Cardiac muscle cell (in vitro differentiated cells and primary cell): ENCODE measurements at regions not wholly inside any gene's neighbourhood (a gene's known extent, or its start where the extent isn't known, plus 50 kb on each side); places are given as distances from the start of the nearest gene placed in this dataset.

Experiments used
- DNase-seq, 2 donors: peaks; one replicate each; pipeline versions ENCODE4 v3.0.0 to v3.0.0-alpha.2; 2010 to 2017; ENCODE audit warnings: low read depth in 1 of 2, low spot score in 1 of 2
- H3K27ac ChIP-seq: fragments of 200-600 bp; sonication (generic); 2 replicates; pipeline ENCODE4 v1.5.1; 2016
- H3K27me3 ChIP-seq: fragments of 200-600 bp; sonication (generic); 2 replicates; pipeline ENCODE4 v1.6.0; 2016; ENCODE audit warnings: control low read depth
- H3K36me3 ChIP-seq: fragments of 200-600 bp; sonication (generic); 2 replicates; pipeline ENCODE4 v1.5.1; 2016; ENCODE audit warnings: control low read depth
- H3K4me1 ChIP-seq: fragments of 200-600 bp; sonication (generic); 2 replicates; pipeline ENCODE4 v1.8.1; 2017; ENCODE audit warnings: low read depth, mild to moderate bottlenecking, mixed run types
- H3K4me3 ChIP-seq: fragments of 200-600 bp; sonication (generic); 2 replicates; pipeline ENCODE4 v1.5.1; 2016; ENCODE audit warnings: mild to moderate bottlenecking
- H3K9me3 ChIP-seq: fragments of 200-600 bp; sonication (generic); 2 replicates; pipeline ENCODE4 v1.5.1; 2017; ENCODE audit warnings: low read depth, mild to moderate bottlenecking, control low read depth
- TF ChIP-seq, protein P1 (sequence below): IDR thresholded peaks from 2 replicates; pipeline ENCODE4 v1.5.1; 2012; ENCODE audit warnings: low read depth, mild to moderate bottlenecking, low read length

DNA sequence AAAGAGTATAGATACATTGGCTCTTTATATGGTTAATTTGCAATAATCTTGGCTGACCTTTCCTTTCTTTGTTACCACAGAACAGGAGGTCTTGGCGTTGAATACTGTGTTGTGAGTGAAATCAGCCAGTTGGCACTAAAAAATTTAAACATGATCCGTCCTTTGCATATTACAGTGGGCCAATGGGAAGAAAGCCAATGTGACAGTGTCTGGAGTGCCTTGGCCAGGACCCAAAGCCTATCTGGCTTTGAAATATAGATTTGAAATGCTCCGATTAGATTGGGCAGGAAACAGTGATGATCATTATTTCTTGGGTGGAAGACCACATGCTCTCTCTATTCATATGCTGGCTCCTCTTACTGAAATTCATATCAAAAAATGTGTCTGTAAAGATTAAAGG, 339.6 kb upstream of the ANO3 start:
- Histone ChIP-seq H3K36me3 (no peaks in the 10 kb centered on the region), H3K27ac (no peak overlapping the region), H3K27me3 (peaks cover 60% of the 10 kb centered on the region), H3K4me3 (no peak overlapping the region), H3K9me3 (no peaks in the 10 kb centered on the region), H3K4me1 (no peaks in the 10 kb centered on the region)
- TF ChIP-seq, protein P1, sequence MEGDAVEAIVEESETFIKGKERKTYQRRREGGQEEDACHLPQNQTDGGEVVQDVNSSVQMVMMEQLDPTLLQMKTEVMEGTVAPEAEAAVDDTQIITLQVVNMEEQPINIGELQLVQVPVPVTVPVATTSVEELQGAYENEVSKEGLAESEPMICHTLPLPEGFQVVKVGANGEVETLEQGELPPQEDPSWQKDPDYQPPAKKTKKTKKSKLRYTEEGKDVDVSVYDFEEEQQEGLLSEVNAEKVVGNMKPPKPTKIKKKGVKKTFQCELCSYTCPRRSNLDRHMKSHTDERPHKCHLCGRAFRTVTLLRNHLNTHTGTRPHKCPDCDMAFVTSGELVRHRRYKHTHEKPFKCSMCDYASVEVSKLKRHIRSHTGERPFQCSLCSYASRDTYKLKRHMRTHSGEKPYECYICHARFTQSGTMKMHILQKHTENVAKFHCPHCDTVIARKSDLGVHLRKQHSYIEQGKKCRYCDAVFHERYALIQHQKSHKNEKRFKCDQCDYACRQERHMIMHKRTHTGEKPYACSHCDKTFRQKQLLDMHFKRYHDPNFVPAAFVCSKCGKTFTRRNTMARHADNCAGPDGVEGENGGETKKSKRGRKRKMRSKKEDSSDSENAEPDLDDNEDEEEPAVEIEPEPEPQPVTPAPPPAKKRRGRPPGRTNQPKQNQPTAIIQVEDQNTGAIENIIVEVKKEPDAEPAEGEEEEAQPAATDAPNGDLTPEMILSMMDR: no peak
- DNase-seq: peak in 1 of 2 donors; percentile 39

DNA sequence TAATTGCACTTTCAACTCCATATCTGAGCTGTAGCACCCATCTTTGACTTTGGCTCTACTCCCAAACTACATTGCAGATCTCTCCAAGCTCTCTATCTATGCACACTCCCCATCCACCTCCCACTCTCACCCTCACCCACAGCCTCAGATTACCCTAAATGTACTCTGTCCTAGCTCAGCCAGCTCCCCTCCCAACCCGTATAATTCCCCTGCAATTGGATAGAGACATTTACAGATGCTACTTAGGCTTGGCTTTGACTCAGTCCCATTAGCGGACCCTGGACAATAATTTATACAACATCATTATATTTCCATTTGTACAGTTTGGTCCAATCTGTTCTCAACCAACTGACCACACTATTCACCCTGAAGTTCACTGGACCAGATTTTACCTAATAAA, 338.9 kb upstream of the ANO3 start:
- peak in 1 of 2 donors; percentile 5 for DNase-seq
- Histone ChIP-seq H3K27ac (no peak overlapping the region), H3K4me3 (no peak overlapping the region), H3K9me3 (no peaks in the 10 kb centered on the region), H3K4me1 (no peaks in the 10 kb centered on the region), H3K27me3 (peaks cover 52% of the 10 kb centered on the region), H3K36me3 (no peaks in the 10 kb centered on the region)
- TF ChIP-seq, protein P1: no peak

DNA sequence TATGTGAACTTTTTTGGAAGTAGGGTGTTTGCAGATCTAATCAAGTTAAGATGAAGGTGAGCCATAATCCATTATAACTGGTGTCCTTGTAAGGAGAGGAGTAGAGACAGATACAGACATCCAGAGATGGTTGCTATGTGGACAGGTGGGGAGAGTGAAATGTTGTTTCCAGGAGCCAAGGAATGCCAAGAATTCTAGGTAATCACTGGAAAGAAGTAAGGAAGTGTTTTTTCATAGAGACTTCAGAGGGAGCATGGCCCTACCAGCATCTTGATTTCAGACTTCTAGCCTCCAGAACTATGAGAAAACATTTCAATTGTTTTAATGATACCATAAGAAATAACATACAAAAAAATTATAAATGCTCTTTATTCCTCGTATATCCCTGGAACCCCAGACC, 320.5 kb upstream of the ANO3 start:
- Histone ChIP-seq H3K4me3 (no peak overlapping the region), H3K36me3 (no peaks in the 10 kb centered on the region), H3K27ac (no peak overlapping the region), H3K27me3 (peaks cover 21% of the 10 kb centered on the region), H3K9me3 (no peaks in the 10 kb centered on the region), H3K4me1 (no peaks in the 10 kb centered on the region)
- no peak for DNase-seq
- TF ChIP-seq, protein P1: no peak

DNA sequence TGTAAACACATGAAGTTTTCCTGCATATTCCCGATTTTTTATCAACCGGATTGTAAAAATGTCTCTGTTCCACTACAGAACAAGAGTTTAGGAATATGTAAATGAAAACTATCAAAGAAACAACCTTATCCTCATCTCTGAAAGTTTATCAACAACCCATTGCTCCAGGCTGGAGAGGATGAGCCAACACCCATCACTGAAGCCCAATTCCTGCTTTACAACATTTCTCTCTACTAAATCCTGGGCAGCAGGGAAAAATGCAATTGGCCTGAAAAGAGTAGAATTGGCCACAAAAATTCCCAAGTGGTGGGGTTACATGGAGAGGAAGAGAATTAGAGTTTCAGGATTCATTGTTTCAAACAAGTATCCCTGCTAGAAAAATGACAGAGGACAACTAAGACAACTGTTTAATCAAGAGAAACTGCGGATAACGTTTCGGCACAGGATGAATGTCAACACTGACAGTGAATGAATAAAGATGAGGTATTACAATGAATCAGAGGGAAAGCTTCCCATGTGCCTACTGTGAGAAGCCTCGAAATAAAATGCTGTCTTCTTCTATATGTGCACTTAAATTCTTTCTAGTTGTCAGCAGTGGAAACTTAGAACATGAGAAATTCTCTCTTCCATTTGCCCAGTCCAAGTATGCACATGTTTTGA, 317.3 kb upstream of the ANO3 start:
- Histone ChIP-seq H3K27ac (no peak overlapping the region), H3K36me3 (no peaks in the 10 kb centered on the region), H3K4me3 (no peak overlapping the region), H3K4me1 (no peaks in the 10 kb centered on the region), H3K27me3 (peaks cover 15% of the 10 kb centered on the region), H3K9me3 (no peaks in the 10 kb centered on the region)
- TF ChIP-seq, protein P1: no peak
- DNase-seq: no peak

DNA sequence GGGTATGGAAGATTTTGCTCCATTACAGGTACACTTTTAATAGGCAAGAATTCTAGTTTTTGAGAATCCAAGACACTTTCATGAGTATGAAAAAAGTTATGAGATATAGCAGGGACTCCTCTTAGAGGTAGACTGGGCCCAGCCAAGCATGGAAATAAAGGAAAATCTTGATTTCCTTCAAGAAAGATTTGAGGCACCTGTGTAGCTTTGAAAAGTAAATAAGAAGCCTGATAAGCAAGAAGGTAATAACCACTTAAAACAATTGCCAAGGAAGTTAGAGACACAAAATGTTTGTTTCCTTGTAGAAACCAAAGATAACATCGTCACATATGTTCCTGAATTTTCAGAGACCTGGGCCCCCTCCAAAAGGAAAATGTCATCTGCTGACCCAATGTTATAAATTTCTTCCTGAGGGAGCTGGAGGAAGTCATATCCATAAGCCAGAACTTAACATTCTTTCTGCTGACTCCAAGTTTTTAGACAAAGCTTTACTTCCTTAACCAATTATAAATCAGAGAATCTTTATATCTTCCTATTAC, 314.5 kb upstream of the ANO3 start:
- Histone ChIP-seq H3K27ac (no peak overlapping the region), H3K27me3 (peaks cover 22% of the 10 kb centered on the region), H3K4me3 (no peak overlapping the region), H3K4me1 (no peaks in the 10 kb centered on the region), H3K36me3 (no peaks in the 10 kb centered on the region), H3K9me3 (no peaks in the 10 kb centered on the region)
- DNase-seq: no peak
- TF ChIP-seq, protein P1: no peak
